NCI-H748 treated with DMSO at 0.1 percent for 48 hours (cell line): ENCODE measurements at regions not wholly inside any gene's neighbourhood (a gene's known extent, or its start where the extent isn't known, plus 50 kb on each side); places are given as distances from the start of the nearest gene placed in this dataset.

Source experiments
- DNase-seq: peaks from one replicate; lab custom pipeline; 2025; lab: John Stamatoyannopoulos, UW

GRCh38 chr3:18883571-18883970, 264.7 kb upstream of the KCNH8 start:
- DNase-seq, result no peak

GRCh38 chr3:18880691-18881090, 267.6 kb upstream of the KCNH8 start:
- DNase-seq, result no peak

- DNase-seq, result no peak
Observed at GRCh38 chr3:18872466-18872865, 275.8 kb upstream of the KCNH8 start.

GRCh38 chr3:18870642-18871041, 277.7 kb upstream of the KCNH8 start:
- DNase-seq, result no peak

- no peak for DNase-seq
Observed at GRCh38 chr3:18870074-18870640, 278.2 kb upstream of the KCNH8 start.

- no peak for DNase-seq
Observed at GRCh38 chr3:18868911-18869689, 279.2 kb upstream of the KCNH8 start.

GRCh38 chr3:18866899-18867298, 281.4 kb upstream of the KCNH8 start:
- no peak for DNase-seq

- peak; percentile 72 for DNase-seq
Observed at GRCh38 chr3:18864933-18865731, 283.2 kb upstream of the KCNH8 start.

- DNase-seq, result no peak
Observed at GRCh38 chr3:18862077-18862476, 286.2 kb upstream of the KCNH8 start.

GRCh38 chr3:18861137-18861536, 287.2 kb upstream of the KCNH8 start:
- DNase-seq, result no peak

- no peak for DNase-seq
Observed at GRCh38 chr3:18853269-18853668, 295.0 kb upstream of the KCNH8 start.

- DNase-seq, result no peak
Observed at GRCh38 chr3:18847583-18848197, 300.6 kb upstream of the KCNH8 start.

- DNase-seq, result no peak
Observed at GRCh38 chr3:18843983-18844382, 304.3 kb upstream of the KCNH8 start.

GRCh38 chr3:18843188-18843587, 305.1 kb upstream of the KCNH8 start:
- no peak for DNase-seq

- DNase-seq, result no peak
Observed at GRCh38 chr3:18841422-18842343, 306.6 kb upstream of the KCNH8 start.

- DNase-seq, result no peak
Observed at GRCh38 chr3:18840535-18841137, 307.7 kb upstream of the KCNH8 start.

- no peak for DNase-seq
Observed at GRCh38 chr3:18838758-18839157, 309.6 kb upstream of the KCNH8 start.

- no peak for DNase-seq
Observed at GRCh38 chr3:18837137-18837755, 311.1 kb upstream of the KCNH8 start.

GRCh38 chr3:18835021-18835420, 313.3 kb upstream of the KCNH8 start:
- no peak for DNase-seq

GRCh38 chr3:18830087-18830486, 318.2 kb upstream of the KCNH8 start:
- no peak for DNase-seq

- no peak for DNase-seq
Observed at GRCh38 chr3:18828637-18829036, 319.7 kb upstream of the KCNH8 start.
